ENCODE measurements at regions not wholly inside any gene's neighbourhood (a gene's known extent, or its start where the extent isn't known, plus 50 kb on each side); places are given as distances from the start of the nearest gene placed in this dataset.
"Not testable (repeated sequence)": the region's sequence is repeated elsewhere in the genome, so short reads cannot be mapped to it uniquely, and the experiment has no call there.

- no peaks in the 10 kb centered on the region for H3K9me3 ChIP-seq (ENCODE audit: low read length)
- H3K27me3 ChIP-seq (ENCODE audit: insufficient read depth, low read length): no peaks in the 10 kb centered on the region
- H3K4me1 ChIP-seq (ENCODE audit: insufficient read depth, low read length): no peaks in the 10 kb centered on the region
- no peak overlapping the region for H2AFZ ChIP-seq (ENCODE audit: low read depth, low read length)
- H3K4me3 ChIP-seq (ENCODE audit: low read length): no peak overlapping the region
- H3K36me3 ChIP-seq (ENCODE audit: insufficient read depth, low read length): no peaks in the 10 kb centered on the region
Measured at GRCh38 chr5:152188251-152188650, 216.8 kb downstream of the NMUR2 start.

- no peaks in the 10 kb centered on the region for H3K27me3 ChIP-seq (ENCODE audit: insufficient read depth, low read length)
- no peaks in the 10 kb centered on the region for H3K9me3 ChIP-seq (ENCODE audit: low read length)
- no peak overlapping the region for H2AFZ ChIP-seq (ENCODE audit: low read depth, low read length)
- H3K4me3 ChIP-seq (ENCODE audit: low read length): no peak overlapping the region
- H3K4me1 ChIP-seq (ENCODE audit: insufficient read depth, low read length): no peaks in the 10 kb centered on the region
- H3K36me3 ChIP-seq (ENCODE audit: insufficient read depth, low read length): no peaks in the 10 kb centered on the region
Measured at GRCh38 chr5:152187668-152188067, 217.4 kb downstream of the NMUR2 start.

- H3K4me1 ChIP-seq (ENCODE audit: insufficient read depth, low read length): no peaks in the 10 kb centered on the region
- no peaks in the 10 kb centered on the region for H3K36me3 ChIP-seq (ENCODE audit: insufficient read depth, low read length)
- H2AFZ ChIP-seq (ENCODE audit: low read depth, low read length): no peak overlapping the region
- H3K27me3 ChIP-seq (ENCODE audit: insufficient read depth, low read length): no peaks in the 10 kb centered on the region
- no peaks in the 10 kb centered on the region for H3K9me3 ChIP-seq (ENCODE audit: low read length)
- no peak overlapping the region for H3K4me3 ChIP-seq (ENCODE audit: low read length)
Measured at GRCh38 chr5:152185547-152186245, 219.4 kb downstream of the NMUR2 start.

- Histone ChIP-seq H2AFZ (ENCODE audit: low read depth, low read length) (no peak overlapping the region), H3K9me3 (ENCODE audit: low read length) (no peaks in the 10 kb centered on the region), H3K36me3 (ENCODE audit: insufficient read depth, low read length) (no peaks in the 10 kb centered on the region), H3K27me3 (ENCODE audit: insufficient read depth, low read length) (no peaks in the 10 kb centered on the region), H3K4me1 (ENCODE audit: insufficient read depth, low read length) (no peaks in the 10 kb centered on the region), H3K4me3 (ENCODE audit: low read length) (no peak overlapping the region)
Measured at GRCh38 chr5:152184266-152184665, 220.8 kb downstream of the NMUR2 start.

GRCh38 chr5:152181461-152181860, 223.6 kb downstream of the NMUR2 start:
- H3K27me3 ChIP-seq (ENCODE audit: insufficient read depth, low read length): no peaks in the 10 kb centered on the region
- no peaks in the 10 kb centered on the region for H3K9me3 ChIP-seq (ENCODE audit: low read length)
- H2AFZ ChIP-seq (ENCODE audit: low read depth, low read length): no peak overlapping the region
- H3K4me3 ChIP-seq (ENCODE audit: low read length): no peak overlapping the region
- H3K36me3 ChIP-seq (ENCODE audit: insufficient read depth, low read length): no peaks in the 10 kb centered on the region
- H3K4me1 ChIP-seq (ENCODE audit: insufficient read depth, low read length): no peaks in the 10 kb centered on the region

- H3K9me3 ChIP-seq (ENCODE audit: low read length): no peaks in the 10 kb centered on the region
- H3K27me3 ChIP-seq (ENCODE audit: insufficient read depth, low read length): no peaks in the 10 kb centered on the region
- no peaks in the 10 kb centered on the region for H3K4me1 ChIP-seq (ENCODE audit: insufficient read depth, low read length)
- H3K4me3 ChIP-seq (ENCODE audit: low read length): no peak overlapping the region
- H3K36me3 ChIP-seq (ENCODE audit: insufficient read depth, low read length): no peaks in the 10 kb centered on the region
- H2AFZ ChIP-seq (ENCODE audit: low read depth, low read length): no peak overlapping the region
Measured at GRCh38 chr5:152178350-152178699, 226.8 kb downstream of the NMUR2 start.

GRCh38 chr5:152177626-152178349, 227.3 kb downstream of the NMUR2 start:
- H3K27me3 ChIP-seq (ENCODE audit: insufficient read depth, low read length): no peaks in the 10 kb centered on the region
- no peaks in the 10 kb centered on the region for H3K4me1 ChIP-seq (ENCODE audit: insufficient read depth, low read length)
- no peak overlapping the region for H3K4me3 ChIP-seq (ENCODE audit: low read length)
- H3K36me3 ChIP-seq (ENCODE audit: insufficient read depth, low read length): no peaks in the 10 kb centered on the region
- no peak overlapping the region for H2AFZ ChIP-seq (ENCODE audit: low read depth, low read length)
- H3K9me3 ChIP-seq (ENCODE audit: low read length): no peaks in the 10 kb centered on the region

- H2AFZ ChIP-seq (ENCODE audit: low read depth, low read length): no peak overlapping the region
- H3K9me3 ChIP-seq (ENCODE audit: low read length): no peaks in the 10 kb centered on the region
- H3K4me1 ChIP-seq (ENCODE audit: insufficient read depth, low read length): no peaks in the 10 kb centered on the region
- no peak overlapping the region for H3K4me3 ChIP-seq (ENCODE audit: low read length)
- H3K36me3 ChIP-seq (ENCODE audit: insufficient read depth, low read length): no peaks in the 10 kb centered on the region
- H3K27me3 ChIP-seq (ENCODE audit: insufficient read depth, low read length): no peaks in the 10 kb centered on the region
Measured at GRCh38 chr5:152171888-152172287, 233.2 kb downstream of the NMUR2 start.

- no peak overlapping the region for H3K4me3 ChIP-seq (ENCODE audit: low read length)
- H3K4me1 ChIP-seq (ENCODE audit: insufficient read depth, low read length): no peaks in the 10 kb centered on the region
- H3K9me3 ChIP-seq (ENCODE audit: low read length): no peaks in the 10 kb centered on the region
- no peaks in the 10 kb centered on the region for H3K36me3 ChIP-seq (ENCODE audit: insufficient read depth, low read length)
- H2AFZ ChIP-seq (ENCODE audit: low read depth, low read length): no peak overlapping the region
- no peaks in the 10 kb centered on the region for H3K27me3 ChIP-seq (ENCODE audit: insufficient read depth, low read length)
Measured at GRCh38 chr5:152170350-152170749, 234.7 kb downstream of the NMUR2 start.

- Histone ChIP-seq H2AFZ (ENCODE audit: low read depth, low read length) (no peak overlapping the region), H3K4me1 (ENCODE audit: insufficient read depth, low read length) (no peaks in the 10 kb centered on the region), H3K9me3 (ENCODE audit: low read length) (no peaks in the 10 kb centered on the region), H3K36me3 (ENCODE audit: insufficient read depth, low read length) (no peaks in the 10 kb centered on the region), H3K27me3 (ENCODE audit: insufficient read depth, low read length) (no peaks in the 10 kb centered on the region), H3K4me3 (ENCODE audit: low read length) (no peak overlapping the region)
Measured at GRCh38 chr5:152164860-152165259, 240.2 kb upstream of the GLRA1 start.

GRCh38 chr5:152159894-152160293, 235.2 kb upstream of the GLRA1 start:
- H3K9me3 ChIP-seq (ENCODE audit: low read length); H3K36me3 ChIP-seq (ENCODE audit: insufficient read depth, low read length); H2AFZ ChIP-seq (ENCODE audit: low read depth, low read length); H3K27me3 ChIP-seq (ENCODE audit: insufficient read depth, low read length); H3K4me3 ChIP-seq (ENCODE audit: low read length); H3K4me1 ChIP-seq (ENCODE audit: insufficient read depth, low read length): not testable (repeated sequence)

GRCh38 chr5:152154452-152154851, 229.8 kb upstream of the GLRA1 start:
- not testable (repeated sequence) for H3K9me3 ChIP-seq (ENCODE audit: low read length); H3K36me3 ChIP-seq (ENCODE audit: insufficient read depth, low read length); H2AFZ ChIP-seq (ENCODE audit: low read depth, low read length); H3K4me1 ChIP-seq (ENCODE audit: insufficient read depth, low read length); H3K4me3 ChIP-seq (ENCODE audit: low read length); H3K27me3 ChIP-seq (ENCODE audit: insufficient read depth, low read length)

GRCh38 chr5:152151940-152152339, 227.3 kb upstream of the GLRA1 start:
- H3K9me3 ChIP-seq (ENCODE audit: low read length): no peaks in the 10 kb centered on the region

GRCh38 chr5:152151113-152151512, 226.5 kb upstream of the GLRA1 start:
- no peak overlapping the region for H2AFZ ChIP-seq (ENCODE audit: low read depth, low read length)
- H3K36me3 ChIP-seq (ENCODE audit: insufficient read depth, low read length): no peaks in the 10 kb centered on the region
- H3K27me3 ChIP-seq (ENCODE audit: insufficient read depth, low read length): no peaks in the 10 kb centered on the region
- H3K9me3 ChIP-seq (ENCODE audit: low read length): no peaks in the 10 kb centered on the region
- H3K4me3 ChIP-seq (ENCODE audit: low read length): no peak overlapping the region
- H3K4me1 ChIP-seq (ENCODE audit: insufficient read depth, low read length): no peaks in the 10 kb centered on the region

More at GRCh38 chr5:152151940-152152339, 227.3 kb upstream of the GLRA1 start:
- Histone ChIP-seq H3K36me3 (ENCODE audit: insufficient read depth, low read length) (no peaks in the 10 kb centered on the region), H3K4me1 (ENCODE audit: insufficient read depth, low read length) (no peaks in the 10 kb centered on the region), H3K27me3 (ENCODE audit: insufficient read depth, low read length) (no peaks in the 10 kb centered on the region), H3K4me3 (ENCODE audit: low read length) (no peak overlapping the region), H2AFZ (ENCODE audit: low read depth, low read length) (no peak overlapping the region)
